OCI-LY3 (cell line): ENCODE measurements at regions not wholly inside any gene's neighbourhood (a gene's known extent, or its start where the extent isn't known, plus 50 kb on each side); places are given as distances from the start of the nearest gene placed in this dataset.

Experiments used
- H2AFZ ChIP-seq: fragments of 200-600, 300-600 bp; shearing (Covaris generic); 2 replicates; pipeline ENCODE4 v1.6.0; 2014; ENCODE audit warnings: antibody characterized with exemption, low read depth, low read length
- H3K27ac ChIP-seq: fragments of 200-600, 300-600 bp; sonication (generic); 2 replicates; pipeline ENCODE4 v1.5.1; 2014; ENCODE audit warnings: mild to moderate bottlenecking, low read length, moderate library complexity, mixed read lengths
- H3K27me3 ChIP-seq: fragments of 200-600, 300-600 bp; sonication (generic); 2 replicates; pipeline ENCODE4 v1.6.1; 2014; ENCODE audit warnings: low read depth, low read length, mixed read lengths
- H3K36me3 ChIP-seq: fragments of 200-600, 300-600 bp; sonication (generic); replicated peaks from 2 replicates; pipeline ENCODE3; 2014; ENCODE audit warnings: low read depth, low read length, mixed read lengths
- H3K4me1 ChIP-seq: fragments of 300-600, 200-600 bp; sonication (generic); 2 replicates; pipeline ENCODE4 v1.6.1; 2014; ENCODE audit warnings: low read length, mixed read lengths
- H3K4me2 ChIP-seq: fragments of 200-600, 300-600 bp; sonication (generic); 2 replicates; pipeline ENCODE4 v1.6.1; 2014; ENCODE audit warnings: low read length, mixed read lengths
- H3K4me3 ChIP-seq: fragments of 300-600, 200-600 bp; sonication (generic); 2 replicates; pipeline ENCODE4 v1.5.1; 2014; ENCODE audit warnings: antibody characterized with exemption, mild to moderate bottlenecking, low read length, moderate library complexity
- H3K79me2 ChIP-seq: fragments of 300-600, 200-600 bp; shearing (Covaris generic); 2 replicates; pipeline ENCODE4 v1.6.1; 2014; ENCODE audit warnings: mild to moderate bottlenecking, low read length, mixed read lengths
- H3K9ac ChIP-seq: fragments of 300-600, 200-600 bp; shearing (Covaris generic); 2 replicates; pipeline ENCODE4 v1.6.0; 2014; ENCODE audit warnings: mild to moderate bottlenecking, low read length, moderate library complexity
- H3K9me3 ChIP-seq: fragments of 200-600, 300-600 bp; shearing (Covaris generic); 2 replicates; pipeline ENCODE4 v1.6.1; 2014; ENCODE audit warnings: low read length, mixed read lengths; ENCODE audit not compliant: insufficient read depth
- H4K20me1 ChIP-seq: fragments of 200-600, 300-600 bp; sonication (generic); 2 replicates; pipeline ENCODE4 v1.6.1; 2016; ENCODE audit warnings: low read length, mixed read lengths; ENCODE audit not compliant: insufficient read depth
- CTCF ChIP-seq: fragments of 200-600, 300-600 bp; sonication (generic); IDR thresholded peaks from 2 replicates; pipeline ENCODE4 v1.5.1; 2014; ENCODE audit warnings: antibody characterized with exemption, low read length, low read depth
- EZH2phosphoT487 ChIP-seq: fragments of 200-600 bp; shearing (Covaris generic); IDR thresholded peaks from 2 replicates; pipeline ENCODE4 v1.6.1; 2018; ENCODE audit warnings: antibody characterized with exemption, mixed run types, low read depth

GRCh38 chr22:48241658-48242057 is 1479.2 kb downstream of the TBC1D22A start:
- no peak overlapping the region for H3K27ac ChIP-seq
- no peaks in the 10 kb centered on the region for H3K79me2 ChIP-seq
- H3K4me2 ChIP-seq = no peak overlapping the region
- H3K27me3 ChIP-seq = peaks cover 18% of the 10 kb centered on the region
- no peaks in the 10 kb centered on the region for H4K20me1 ChIP-seq
- no peak for TF ChIP-seq EZH2phosphoT487
- no peak for TF ChIP-seq CTCF
- no peaks in the 10 kb centered on the region for H3K36me3 ChIP-seq
- no peaks in the 10 kb centered on the region for H3K9me3 ChIP-seq
- H2AFZ ChIP-seq = no peak overlapping the region
- H3K4me1 ChIP-seq = no peaks in the 10 kb centered on the region
- H3K9ac ChIP-seq = no peak overlapping the region
- H3K4me3 ChIP-seq = no peak overlapping the region

- H3K27ac ChIP-seq = no peak overlapping the region
- H3K9ac ChIP-seq = no peak overlapping the region
- no peaks in the 10 kb centered on the region for H3K79me2 ChIP-seq
- no peaks in the 10 kb centered on the region for H3K36me3 ChIP-seq
- H3K4me2 ChIP-seq = no peak overlapping the region
- no peaks in the 10 kb centered on the region for H4K20me1 ChIP-seq
- H3K9me3 ChIP-seq = no peaks in the 10 kb centered on the region
- no peaks in the 10 kb centered on the region for H3K4me1 ChIP-seq
- H3K27me3 ChIP-seq = peaks cover 10% of the 10 kb centered on the region
- H3K4me3 ChIP-seq = no peak overlapping the region
- no peak overlapping the region for H2AFZ ChIP-seq
- no peak for TF ChIP-seq EZH2phosphoT487
- no peak for TF ChIP-seq CTCF
Measured at GRCh38 chr22:48240935-48241230, 1478.4 kb downstream of the TBC1D22A start.

GRCh38 chr22:48240148-48240934 is 1477.9 kb downstream of the TBC1D22A start:
- H3K9ac ChIP-seq = no peak overlapping the region
- no peaks in the 10 kb centered on the region for H3K79me2 ChIP-seq
- H3K4me3 ChIP-seq = no peak overlapping the region
- no peak overlapping the region for H2AFZ ChIP-seq
- H3K36me3 ChIP-seq = no peaks in the 10 kb centered on the region
- no peak overlapping the region for H3K27ac ChIP-seq
- no peaks in the 10 kb centered on the region for H4K20me1 ChIP-seq
- no peaks in the 10 kb centered on the region for H3K9me3 ChIP-seq
- no peak overlapping the region for H3K4me2 ChIP-seq
- TF ChIP-seq EZH2phosphoT487 = no peak
- no peak for TF ChIP-seq CTCF
- H3K27me3 ChIP-seq = peaks cover 7% of the 10 kb centered on the region
- no peaks in the 10 kb centered on the region for H3K4me1 ChIP-seq

- Histone ChIP-seq H3K4me1 (no peaks in the 10 kb centered on the region), H3K27ac (no peak overlapping the region), H4K20me1 (no peaks in the 10 kb centered on the region), H3K4me2 (no peak overlapping the region), H3K36me3 (no peaks in the 10 kb centered on the region), H3K9me3 (no peaks in the 10 kb centered on the region), H3K79me2 (no peaks in the 10 kb centered on the region), H3K4me3 (no peak overlapping the region), H3K9ac (no peak overlapping the region), H2AFZ (no peak overlapping the region), H3K27me3 (peaks cover 3% of the 10 kb centered on the region; the same call in 1 of the 2 replicates)
- TF ChIP-seq EZH2phosphoT487 = no peak
- no peak for TF ChIP-seq CTCF
Measured at GRCh38 chr22:48239461-48240147, 1477.2 kb downstream of the TBC1D22A start.
